ENCODE measurements at regions not wholly inside any gene's neighbourhood (a gene's known extent, or its start where the extent isn't known, plus 50 kb on each side); places are given as distances from the start of the nearest gene placed in this dataset.

DNA sequence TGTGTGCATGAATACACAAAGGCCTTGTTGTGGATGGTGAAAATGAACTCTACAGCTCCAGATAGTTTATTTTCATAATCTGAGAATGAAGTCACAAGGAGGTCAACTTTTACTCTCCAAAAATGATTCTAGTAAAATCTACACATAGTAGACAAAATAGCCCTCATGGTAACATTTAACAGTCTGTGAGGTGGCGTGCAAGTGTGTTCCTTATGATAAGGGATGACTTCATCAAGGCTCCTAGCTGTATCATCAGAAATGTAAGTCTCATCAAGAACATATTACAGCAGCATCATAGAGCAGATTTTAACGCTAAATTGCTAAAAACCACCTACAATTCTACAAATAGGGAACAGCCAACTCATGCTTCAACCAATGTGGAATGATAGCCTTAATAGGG, 72.3 kb upstream of the RIOK3 start:
- H3K27me3 ChIP-seq (ENCODE audit: control insufficient read depth, insufficient read depth, low read length): no peaks in the 10 kb centered on the region
- H3K4me3 ChIP-seq (ENCODE audit: low read length in 3 of 3): no peak overlapping the region
- no peak overlapping the region for H3K27ac ChIP-seq (ENCODE audit: low read depth in 2 of 2, low read length in 2 of 2)
- no peaks in the 10 kb centered on the region for H3K4me1 ChIP-seq (ENCODE audit: control insufficient read depth in 2 of 3, insufficient read depth in 2 of 3, low read depth in 1 of 3, low read length in 3 of 3)
- intact Hi-C loops (cut with DNase I): loop anchor here (10.0 kb wide), 1 partner anchor 256 kb away; no protein-coding TSS in a partner anchor
- no peaks in the 10 kb centered on the region for H3K36me3 ChIP-seq (ENCODE audit: control insufficient read depth in 2 of 3, insufficient read depth in 3 of 3, low read length in 3 of 3)
- no peaks in the 10 kb centered on the region for H3K9me3 ChIP-seq (ENCODE audit: control insufficient read depth in 2 of 3, insufficient read depth in 1 of 3, low read length in 3 of 3)
- H3K9ac ChIP-seq (ENCODE audit: low read length in 3 of 3): no peak overlapping the region
- TF ChIP-seq, protein P1, sequence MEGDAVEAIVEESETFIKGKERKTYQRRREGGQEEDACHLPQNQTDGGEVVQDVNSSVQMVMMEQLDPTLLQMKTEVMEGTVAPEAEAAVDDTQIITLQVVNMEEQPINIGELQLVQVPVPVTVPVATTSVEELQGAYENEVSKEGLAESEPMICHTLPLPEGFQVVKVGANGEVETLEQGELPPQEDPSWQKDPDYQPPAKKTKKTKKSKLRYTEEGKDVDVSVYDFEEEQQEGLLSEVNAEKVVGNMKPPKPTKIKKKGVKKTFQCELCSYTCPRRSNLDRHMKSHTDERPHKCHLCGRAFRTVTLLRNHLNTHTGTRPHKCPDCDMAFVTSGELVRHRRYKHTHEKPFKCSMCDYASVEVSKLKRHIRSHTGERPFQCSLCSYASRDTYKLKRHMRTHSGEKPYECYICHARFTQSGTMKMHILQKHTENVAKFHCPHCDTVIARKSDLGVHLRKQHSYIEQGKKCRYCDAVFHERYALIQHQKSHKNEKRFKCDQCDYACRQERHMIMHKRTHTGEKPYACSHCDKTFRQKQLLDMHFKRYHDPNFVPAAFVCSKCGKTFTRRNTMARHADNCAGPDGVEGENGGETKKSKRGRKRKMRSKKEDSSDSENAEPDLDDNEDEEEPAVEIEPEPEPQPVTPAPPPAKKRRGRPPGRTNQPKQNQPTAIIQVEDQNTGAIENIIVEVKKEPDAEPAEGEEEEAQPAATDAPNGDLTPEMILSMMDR (IDR thresholded peaks at IDR 0.05; ENCODE audit: borderline replicate concordance, extremely low read depth, insufficient read depth): no peak
- DNase-seq (no peak), FAIRE-seq (no peak)

DNA sequence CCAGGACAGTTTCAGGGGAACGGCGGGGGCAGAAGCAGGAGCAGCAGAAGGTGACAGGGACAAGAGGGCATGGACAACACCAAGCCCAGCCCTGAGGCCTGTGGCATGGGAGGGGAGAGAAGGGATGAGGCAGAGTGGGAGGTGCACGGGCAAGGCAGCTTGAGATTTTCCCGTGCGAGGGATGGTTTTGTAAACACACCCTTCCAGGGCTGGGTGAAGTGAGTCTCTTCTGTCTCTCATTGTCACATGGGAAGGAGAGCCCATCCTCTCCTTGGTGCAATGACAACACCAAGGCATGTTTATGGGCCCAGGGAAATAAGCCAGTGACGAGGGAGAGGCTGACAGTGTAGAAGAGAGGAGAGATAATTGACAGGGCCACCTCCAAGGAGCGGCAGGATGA, 69.6 kb upstream of the RIOK3 start:
- Histone ChIP-seq H3K4me1 (ENCODE audit: control insufficient read depth in 2 of 3, insufficient read depth in 2 of 3, low read depth in 1 of 3, low read length in 3 of 3) (no peaks in the 10 kb centered on the region), H3K9ac (ENCODE audit: low read length in 3 of 3) (no peak overlapping the region), H3K4me3 (ENCODE audit: low read length in 3 of 3) (no peak overlapping the region), H3K27me3 (ENCODE audit: control insufficient read depth, insufficient read depth, low read length) (no peaks in the 10 kb centered on the region), H3K9me3 (ENCODE audit: control insufficient read depth in 2 of 3, insufficient read depth in 1 of 3, low read length in 3 of 3) (no peaks in the 10 kb centered on the region), H3K36me3 (ENCODE audit: control insufficient read depth in 2 of 3, insufficient read depth in 3 of 3, low read length in 3 of 3) (no peaks in the 10 kb centered on the region), H3K27ac (ENCODE audit: low read depth in 2 of 2, low read length in 2 of 2) (no peak overlapping the region)
- intact Hi-C loops (cut with DNase I): loop anchor here (10.0 kb wide), 1 partner anchor 259 kb away; no protein-coding TSS in a partner anchor
- TF ChIP-seq, protein P1 (IDR thresholded peaks at IDR 0.05; ENCODE audit: borderline replicate concordance, extremely low read depth, insufficient read depth): no peak
- FAIRE-seq (no peak), DNase-seq (no peak)

DNA sequence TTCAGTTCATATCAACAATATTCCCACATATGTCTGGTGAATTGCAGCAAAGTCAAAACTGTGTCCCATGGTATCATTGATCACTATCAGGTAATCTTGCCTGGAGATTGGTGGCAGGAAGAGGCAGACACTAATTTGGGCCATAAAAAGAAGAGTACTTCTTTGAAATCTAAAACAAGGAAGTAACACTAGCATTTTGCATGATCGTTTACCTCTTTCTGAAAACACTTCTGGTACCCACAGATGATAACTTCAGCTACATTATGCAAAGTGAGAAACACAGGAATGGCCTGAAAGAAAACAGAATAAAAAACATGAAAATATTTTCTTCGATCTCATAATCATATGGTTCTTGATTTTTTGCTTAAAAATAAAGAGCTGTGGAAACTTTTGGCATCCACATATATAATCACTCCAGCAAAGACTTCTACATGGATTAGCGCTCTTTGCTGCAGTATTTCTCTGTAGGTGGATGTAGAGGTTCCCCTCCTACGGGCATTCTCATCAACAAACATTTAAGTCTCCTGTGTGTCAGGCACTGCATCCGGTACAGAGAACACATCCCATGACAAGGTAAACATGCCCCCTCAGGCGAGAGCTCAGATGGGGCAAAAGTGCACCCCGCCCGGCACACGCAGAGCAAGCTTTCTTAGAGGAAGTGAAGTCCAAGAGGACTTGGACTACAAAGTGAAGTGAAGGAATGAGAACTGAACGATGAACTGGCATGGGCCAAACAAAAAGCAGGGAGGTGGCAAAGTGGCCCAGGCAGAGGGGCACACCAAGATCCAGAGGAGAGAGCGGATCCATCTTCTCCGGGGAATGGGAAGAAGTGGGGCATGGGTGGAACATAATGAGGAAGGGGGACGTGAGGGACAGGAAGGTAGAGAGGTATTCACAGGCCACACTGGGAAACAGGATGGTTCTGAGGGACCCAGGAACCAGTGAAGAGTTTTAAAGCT, 68.0 kb upstream of the RIOK3 start:
- intact Hi-C loops (cut with DNase I): loop anchor here (10.0 kb wide), 1 partner anchor 260 kb away; no protein-coding TSS in a partner anchor
- Histone ChIP-seq H3K9ac (ENCODE audit: low read length in 3 of 3) (no peak overlapping the region), H3K27ac (ENCODE audit: low read depth in 2 of 2, low read length in 2 of 2) (no peak overlapping the region), H3K9me3 (ENCODE audit: control insufficient read depth in 2 of 3, insufficient read depth in 1 of 3, low read length in 3 of 3) (no peaks in the 10 kb centered on the region), H3K4me1 (ENCODE audit: control insufficient read depth in 2 of 3, insufficient read depth in 2 of 3, low read depth in 1 of 3, low read length in 3 of 3) (no peaks in the 10 kb centered on the region), H3K36me3 (ENCODE audit: control insufficient read depth in 2 of 3, insufficient read depth in 3 of 3, low read length in 3 of 3) (no peaks in the 10 kb centered on the region), H3K4me3 (ENCODE audit: low read length in 3 of 3) (no peak overlapping the region), H3K27me3 (ENCODE audit: control insufficient read depth, insufficient read depth, low read length) (no peaks in the 10 kb centered on the region)
- FAIRE-seq: no peak
- no peak for DNase-seq
- TF ChIP-seq, protein P1 (IDR thresholded peaks at IDR 0.05; ENCODE audit: borderline replicate concordance, extremely low read depth, insufficient read depth): no peak
